HG02885 (cell line): ENCODE measurements at regions not wholly inside any gene's neighbourhood (a gene's known extent, or its start where the extent isn't known, plus 50 kb on each side); places are given as distances from the start of the nearest gene placed in this dataset.

Experiments
- ATAC-seq: cut with Tn5 transposase; IDR thresholded peaks from one replicate; pipeline ENCODE4 v1.9.1; 2021; ENCODE audit warnings: mild to moderate bottlenecking; ENCODE audit not compliant: unreplicated experiment, poor library complexity

DNA sequence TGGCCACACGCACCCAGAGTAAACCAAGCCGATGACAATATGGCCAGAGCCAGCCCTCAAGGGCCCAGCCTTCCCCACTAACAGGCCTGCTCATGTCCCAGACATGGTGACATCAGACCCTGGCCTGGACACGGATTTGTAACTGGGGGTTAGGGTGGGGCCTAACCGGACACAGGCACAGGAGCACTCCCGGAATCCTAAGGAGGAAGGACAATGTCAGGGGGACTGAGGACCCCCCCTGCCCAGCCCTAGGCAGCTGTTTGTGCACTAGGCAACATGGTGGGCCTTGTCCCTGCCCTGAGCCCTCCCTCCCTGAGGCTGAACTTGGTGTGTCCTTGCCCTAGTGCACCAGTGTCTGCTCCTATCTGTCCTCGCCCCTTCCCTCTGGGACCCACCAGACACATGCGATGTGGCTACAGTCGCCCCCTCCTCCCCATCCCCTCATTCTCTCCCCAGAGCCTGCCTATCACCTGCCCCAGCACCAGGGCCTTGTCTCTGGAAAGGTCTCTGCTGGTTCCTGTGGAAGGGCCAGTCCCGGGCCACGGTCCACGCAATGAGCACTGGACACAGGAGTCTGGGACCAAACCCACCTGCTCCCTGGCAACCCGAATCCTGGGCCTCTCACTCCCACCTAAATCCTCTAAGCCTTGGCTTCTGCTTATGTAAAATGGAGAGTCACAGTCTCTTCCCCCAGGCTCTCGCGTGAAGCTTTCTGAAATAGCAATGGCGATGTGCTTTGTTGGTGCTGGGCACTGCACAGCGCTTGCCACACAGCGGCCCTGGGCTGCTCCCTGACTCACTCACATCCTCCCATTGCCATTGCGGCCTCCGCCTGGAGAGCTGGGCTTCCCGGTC lies 76.5 kb upstream of the RAB6C start:
- ATAC-seq: no peak

DNA sequence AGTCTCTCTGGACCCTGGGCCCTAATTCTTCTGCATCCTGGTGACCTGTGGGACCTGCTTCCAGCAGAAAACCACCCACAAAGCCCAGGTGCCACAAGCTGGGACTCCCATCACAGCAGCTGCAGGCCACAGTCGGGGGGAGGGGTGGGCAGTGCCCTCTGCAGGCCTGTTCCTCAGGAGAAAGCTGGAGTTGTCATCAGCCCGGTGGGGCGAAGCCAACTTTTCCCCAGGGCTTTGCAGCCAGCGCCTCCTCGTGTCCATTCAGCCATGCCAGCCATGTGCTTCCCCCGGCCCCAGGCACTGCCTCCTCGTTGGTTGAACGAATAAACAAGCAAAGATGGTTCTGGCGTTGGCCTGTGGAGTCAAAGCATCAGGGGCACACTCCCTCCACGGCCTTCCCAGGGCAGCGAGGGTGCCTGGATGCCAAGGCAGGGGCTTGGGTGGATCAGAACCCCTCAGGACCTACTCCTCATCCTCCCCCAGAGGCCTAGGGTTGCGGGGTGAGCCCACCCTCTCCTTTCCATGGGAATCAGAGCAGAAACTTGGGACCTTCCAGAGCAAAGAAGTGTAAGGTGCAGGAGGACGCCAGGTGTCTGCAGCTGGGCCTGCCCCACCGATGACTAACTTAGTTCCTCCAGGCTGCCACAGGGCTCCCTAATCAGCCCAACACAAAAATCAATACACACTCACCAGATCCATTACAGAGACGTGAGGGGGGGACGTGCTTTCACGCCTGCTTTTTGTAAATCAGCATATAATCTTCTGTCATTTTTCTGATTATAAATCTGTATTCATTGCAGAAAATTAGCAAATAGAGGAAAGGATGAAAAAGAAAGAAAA lies 75.7 kb upstream of the RAB6C start:
- no peak for ATAC-seq

DNA sequence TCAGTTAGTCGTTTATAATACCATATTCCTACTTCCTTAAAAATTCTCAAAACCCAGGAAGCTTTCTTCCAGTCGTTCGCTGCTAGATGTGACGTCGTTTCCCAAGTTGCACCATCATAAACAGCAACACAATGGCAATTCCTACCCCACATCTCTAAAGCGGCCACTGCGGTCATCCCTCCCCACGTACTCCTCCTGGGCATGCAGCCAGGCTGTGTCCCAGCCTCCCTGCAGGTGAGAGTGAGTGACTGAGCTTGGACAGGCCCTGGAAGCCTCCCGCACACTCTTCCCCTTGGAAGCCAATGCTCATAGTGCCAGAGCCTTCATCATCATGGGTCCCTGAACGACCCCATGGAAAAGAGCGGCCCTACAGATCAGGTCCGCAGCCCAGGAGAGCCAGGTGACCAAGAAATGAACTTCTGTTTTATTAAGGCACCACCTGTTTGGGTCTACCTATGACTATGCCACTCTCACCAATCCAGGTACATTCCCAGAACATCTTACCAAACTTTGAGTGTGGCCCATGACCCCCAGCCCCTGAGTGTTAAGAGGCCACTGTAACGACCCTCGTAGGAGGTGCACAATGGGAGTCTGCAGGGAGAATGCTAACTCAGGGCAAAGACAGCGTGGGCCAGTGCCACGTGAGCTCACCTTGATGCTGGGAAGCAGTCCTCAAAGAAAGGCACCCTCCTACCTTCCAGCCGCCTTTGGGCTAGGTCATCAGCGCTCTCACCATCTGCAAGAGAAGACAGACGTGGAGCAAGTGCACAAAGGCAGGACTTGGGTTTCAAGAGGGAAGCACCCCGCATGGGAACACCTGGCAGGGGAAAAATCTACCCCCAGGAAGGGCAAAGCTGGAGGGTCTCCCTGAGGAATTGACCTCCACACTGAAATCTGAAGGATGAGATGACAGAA lies 74.7 kb upstream of the RAB6C start:
- ATAC-seq: no peak

DNA sequence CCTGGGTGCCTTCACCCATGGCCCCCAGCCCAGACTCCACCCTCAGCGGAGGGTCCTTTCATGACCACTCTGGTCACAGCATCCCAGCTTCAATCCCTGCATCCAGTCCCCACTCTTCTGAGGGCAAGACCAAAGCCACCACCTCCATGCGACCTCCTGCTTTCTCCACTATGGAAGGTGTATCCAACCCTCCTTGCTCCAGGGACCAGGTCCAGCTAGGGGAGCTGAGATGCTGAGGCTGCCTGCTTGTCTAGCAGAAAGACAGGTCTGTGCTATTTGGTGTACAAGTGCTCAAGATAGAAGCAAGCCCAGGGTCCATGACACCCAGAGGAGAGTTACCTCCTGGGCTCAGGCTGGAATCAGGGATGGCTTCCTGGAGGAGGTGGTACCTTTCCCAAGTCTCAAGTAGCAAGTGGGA lies 73.8 kb upstream of the RAB6C start:
- ATAC-seq: no peak

DNA sequence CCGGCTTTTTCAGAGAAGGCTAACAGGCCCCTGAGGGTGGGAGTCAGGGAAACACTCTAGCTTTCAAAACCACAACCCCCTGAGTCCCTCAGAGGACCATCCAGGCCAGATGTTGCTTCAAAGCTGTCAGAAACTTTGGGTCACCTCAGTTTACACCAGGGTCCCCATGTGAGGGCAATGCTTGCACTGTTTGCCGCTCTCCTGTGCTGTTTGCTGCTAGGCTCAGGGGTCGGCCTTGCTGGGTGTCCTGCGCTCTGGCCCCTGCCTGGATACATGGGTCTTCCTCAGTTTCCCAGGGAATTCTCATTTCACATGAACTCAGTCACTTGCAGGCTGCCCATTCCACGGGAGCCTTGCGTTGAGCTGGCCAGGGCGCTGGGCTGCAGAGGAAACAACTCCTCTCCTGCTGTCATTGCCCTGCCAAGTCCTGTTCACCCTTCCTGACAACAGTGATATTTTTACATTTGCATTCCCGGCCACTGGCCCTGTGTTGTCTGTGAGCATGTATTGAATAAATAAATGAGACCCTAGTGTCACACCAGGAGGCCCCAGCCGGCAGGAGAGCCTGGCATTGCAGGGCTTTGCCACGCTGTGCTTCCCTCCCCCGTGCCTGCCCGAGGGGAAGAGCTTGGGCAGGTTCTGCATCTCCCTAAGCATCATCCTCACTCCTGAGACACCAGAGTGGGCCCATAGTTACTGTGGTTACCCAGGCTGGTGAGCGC lies 73.2 kb upstream of the RAB6C start:
- ATAC-seq: no peak

DNA sequence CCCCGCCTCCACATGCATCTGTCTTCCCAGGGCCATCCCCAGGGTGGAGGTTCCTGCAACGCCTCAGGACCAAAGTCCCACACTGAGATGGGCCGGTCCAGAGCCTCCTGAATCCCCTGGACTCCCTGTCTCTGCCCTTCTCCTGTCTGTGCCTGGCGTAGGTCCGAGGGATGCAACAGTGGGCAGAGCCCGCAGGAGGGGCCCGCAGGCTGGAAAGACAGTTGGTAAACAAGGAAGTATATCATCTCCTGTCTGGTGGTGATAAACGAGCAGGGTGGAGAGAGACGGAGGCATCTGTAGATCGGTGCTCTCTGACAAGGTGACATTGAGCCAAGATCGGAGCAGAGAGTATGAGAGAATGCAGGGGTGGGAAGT lies 72.6 kb upstream of the RAB6C start:
- ATAC-seq: no peak

DNA sequence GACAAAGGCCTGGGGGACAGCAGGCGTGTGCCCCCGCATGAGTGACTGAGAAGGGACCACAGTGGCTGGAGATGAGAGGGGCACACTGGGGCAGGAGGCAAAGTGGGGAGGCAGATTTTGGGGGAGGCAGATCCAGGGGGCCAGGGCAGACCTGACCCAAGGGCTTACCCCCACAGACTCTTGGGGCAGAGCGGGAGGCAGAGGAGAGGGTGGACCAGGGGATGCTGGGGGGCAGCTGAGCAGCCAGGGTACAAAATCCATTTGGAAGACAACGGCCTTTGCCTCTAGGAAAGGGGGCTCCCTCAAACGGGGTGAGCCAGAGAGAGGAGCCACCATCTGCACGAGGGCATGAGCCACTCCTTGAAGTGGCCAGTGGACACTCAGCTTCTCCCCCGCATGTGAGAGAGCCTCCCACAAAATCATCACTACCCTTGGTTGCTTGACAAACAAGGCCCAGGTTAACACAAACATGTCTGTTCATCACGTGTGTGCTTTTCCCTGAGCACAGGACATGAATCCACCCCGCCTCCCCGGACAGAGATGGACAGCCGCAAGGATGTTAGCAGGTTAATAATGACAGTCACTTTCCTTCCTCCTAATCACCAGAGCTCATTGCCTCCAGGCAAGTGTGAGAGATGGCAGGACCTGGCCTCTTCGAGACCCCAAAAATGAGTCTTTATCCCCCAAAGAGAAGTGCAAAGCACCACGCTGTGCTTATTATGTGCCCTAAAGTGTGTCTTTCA lies 72.0 kb upstream of the RAB6C start:
- ATAC-seq: no peak

DNA sequence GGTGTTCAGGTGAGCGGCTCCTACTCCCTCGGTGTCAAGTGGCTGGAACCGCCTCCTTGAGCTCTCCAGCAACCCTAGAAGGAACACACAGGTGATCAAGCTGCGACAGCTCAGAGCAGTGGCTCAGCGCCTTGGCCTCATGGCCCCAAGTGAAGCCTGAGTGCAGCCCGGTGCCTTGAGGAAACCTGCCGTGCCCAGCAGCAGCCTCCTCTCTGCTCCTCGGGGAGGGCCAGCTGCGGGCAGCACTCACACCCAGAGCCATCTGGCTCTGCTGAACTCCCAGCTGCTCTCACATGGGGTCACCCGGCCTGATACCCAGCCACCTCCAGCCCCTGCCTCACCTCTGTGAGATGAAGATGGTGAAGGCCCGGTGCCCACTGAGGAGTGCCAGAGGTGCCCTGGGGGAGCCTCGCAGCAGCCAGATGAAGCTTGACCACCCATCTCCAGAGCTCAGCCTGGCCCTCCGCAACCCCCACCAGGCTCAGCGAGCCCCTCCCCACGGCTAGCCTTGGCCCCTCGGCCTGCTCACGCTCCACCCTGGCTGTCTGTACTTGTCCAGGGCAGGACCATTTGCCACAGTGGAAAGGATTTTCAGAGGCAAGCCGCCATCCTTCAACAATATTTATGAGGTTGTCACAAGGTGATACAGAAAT lies 70.6 kb upstream of the RAB6C start:
- ATAC-seq: no peak

DNA sequence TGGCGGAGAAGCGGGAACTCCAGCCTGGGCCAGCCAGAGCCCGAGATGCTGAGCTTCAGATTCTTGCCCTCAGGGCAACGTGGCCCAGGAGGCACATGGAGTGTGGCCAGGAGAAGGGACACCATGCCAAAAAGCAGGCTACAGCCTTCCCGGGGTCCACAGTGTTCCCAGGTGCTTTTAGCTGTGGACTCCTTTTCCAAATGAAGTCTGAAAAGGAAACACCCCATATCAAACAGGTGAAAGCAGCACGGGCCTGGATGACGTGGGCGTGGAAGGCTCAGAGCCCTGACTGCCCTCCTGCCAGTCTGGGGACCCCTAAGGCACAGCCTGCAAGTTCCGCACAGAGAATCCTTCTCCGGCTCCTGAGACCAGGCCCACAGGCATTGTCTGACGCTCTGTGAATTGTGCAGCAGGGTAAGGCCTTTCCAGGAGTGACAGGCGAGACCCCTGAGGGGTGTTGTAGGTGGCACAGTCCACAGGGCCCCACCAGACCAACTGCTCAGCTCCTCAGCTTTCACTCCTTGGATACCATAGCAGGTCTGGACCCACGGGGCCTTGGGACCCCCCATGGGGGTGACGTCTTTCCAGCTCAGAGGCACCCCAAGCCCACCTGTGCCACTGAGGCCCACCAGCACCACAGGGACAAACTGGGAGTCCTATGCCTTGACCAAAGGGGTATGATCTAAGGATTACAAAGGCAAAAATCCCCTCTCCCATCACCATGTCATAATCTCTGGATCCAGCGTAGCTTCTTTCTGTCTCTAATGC lies 69.6 kb upstream of the RAB6C start:
- no peak for ATAC-seq

DNA sequence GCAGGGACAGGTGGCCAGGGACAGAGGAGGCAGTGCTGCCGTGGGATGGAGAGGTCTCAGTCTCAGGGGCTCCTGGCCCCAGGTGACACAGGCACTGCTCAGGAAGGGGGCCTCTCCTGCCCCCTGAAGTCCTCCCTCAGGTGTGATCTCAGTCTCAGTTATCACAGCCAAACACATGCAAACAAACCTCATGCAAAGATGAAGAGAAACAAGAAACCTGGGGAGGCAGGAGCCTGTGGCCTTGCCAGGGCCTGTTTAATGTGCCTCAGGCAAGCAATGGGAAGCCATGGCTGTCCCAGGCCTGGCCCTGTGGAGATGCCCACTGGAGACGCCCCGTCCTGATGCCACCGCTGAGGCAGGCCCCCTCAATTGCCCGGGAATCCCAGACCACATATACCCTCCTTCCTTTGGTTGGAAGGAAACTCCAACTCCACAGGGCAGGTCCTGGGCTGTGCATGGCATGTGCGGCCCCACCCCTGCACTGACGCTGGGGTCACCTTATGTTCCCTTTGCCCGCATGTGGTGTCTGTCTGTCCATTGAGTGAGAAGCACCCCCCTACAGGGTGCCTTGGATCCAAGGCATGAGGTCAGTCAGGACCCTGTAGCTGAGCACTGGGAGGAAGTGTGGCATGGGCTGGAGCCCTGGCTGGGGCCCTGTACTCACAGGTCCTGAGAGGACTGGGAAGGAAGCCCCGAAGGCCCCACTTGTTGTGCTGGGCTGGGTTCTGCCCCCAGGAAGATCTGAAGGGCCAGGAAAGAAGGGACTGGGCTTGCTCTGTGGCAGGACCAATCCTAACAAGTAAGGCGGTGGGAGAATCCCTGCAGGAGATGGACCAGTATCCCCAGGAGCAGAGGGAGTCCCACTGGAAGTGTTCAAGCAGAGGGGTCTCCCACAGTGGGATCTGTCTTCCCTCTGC lies 68.8 kb upstream of the RAB6C start:
- no peak for ATAC-seq

DNA sequence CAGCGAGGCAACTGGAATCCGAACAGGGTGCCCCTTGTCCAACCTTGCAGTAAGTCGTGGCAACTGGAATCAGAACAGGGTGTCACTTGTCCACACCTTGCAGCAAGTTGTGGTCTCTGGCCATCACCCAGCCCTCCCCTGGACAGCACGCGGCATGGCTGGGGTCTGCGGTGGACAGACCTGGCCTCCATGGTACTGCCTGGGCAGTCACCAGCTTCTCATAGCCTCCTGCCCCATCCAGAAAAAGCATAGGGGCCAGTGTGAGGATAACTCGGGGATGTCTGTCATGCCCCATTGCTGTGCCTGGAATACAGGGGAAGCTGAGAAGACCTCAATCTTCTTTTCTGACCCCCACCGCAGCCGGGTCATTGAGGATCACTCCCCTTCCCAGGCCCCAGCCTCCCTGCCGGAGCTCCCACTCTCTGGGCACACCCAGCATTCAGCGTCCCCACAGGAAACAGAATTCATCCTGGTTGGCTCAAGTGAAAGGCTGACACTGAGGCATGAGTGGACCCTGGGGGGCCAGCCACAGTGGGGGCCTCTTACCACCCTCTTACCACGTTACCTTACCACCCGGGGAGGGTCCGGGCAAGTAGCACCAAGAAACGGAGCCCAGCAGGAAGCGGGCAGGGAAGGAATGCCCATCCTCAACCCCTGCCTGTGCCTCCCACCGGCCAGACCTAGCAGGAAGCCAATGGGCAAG lies 68.0 kb upstream of the RAB6C start:
- no peak for ATAC-seq

DNA sequence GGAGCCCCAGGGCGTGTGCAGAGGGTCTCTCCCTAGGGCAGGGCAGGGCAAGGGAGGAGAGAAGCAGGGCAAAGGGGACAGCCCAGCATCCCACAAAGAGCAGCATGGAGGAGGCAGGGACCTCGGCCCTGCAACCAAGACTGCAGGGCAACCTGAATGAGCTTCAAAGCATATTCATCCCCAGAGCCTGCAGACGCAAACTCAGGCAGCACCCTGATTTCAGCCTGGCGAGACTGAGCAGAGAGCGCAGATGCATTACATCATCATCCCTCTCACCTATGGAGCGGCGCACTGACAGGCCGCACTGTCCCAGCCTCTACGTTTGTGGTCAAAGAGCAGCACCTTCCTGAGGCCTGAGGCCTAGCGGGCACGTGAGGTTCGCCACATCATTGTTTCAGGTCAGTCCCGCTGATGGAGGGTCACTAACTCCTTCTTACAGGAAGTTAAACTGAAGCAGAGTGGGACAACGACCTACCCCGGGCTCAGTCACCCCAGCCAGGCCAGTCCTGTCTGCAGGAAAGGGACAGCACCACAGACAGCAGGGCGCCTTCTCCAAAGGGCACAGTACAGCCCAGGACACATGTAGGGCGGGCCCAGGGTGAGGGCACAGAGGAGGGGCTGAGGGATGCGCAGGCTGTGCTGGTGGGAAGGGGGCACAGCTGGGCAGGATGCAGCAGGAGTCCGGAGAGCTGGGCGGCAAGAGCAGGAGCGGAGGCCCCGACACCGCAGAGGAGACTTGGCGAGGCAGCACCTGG lies 67.2 kb upstream of the RAB6C start:
- no peak for ATAC-seq

DNA sequence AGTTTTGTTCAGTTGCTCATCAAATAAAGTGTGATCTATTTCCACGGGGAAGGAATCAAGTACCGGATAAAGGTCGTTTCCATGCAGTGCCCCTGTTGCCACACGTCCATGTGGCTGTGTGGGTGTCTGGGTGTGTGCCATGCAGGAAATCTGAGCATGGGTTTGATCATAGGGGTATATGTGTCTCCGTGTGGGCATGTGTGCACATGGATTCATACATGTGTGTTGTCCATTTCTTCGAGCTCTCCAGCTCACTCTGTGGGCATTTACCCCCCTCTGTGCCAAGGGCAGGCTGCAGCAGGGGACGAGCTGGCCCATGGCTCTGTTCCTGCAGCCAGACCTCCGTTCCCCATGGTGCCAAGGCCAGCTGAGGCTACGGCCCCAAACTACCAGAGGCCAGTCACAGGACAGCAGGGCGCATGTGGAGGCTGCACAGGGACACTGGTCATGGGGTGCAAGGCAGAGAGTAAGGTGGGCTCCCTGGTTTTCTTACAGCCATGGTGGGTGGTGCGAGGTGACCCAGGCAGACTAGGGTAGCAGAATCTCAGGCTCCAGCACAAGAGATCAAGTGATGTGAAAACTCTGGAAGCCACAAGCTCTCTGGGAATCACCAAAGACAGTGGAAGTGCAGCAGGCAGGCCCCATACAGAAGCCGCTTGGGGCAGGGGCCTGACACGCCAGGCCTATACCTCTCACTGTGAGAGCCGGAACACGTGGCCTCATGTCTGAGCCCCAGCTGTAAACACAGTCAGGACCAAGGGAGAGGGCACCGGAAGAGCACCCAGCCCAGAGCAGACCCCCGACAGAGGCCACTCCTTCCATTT lies 66.4 kb upstream of the RAB6C start:
- ATAC-seq: no peak

DNA sequence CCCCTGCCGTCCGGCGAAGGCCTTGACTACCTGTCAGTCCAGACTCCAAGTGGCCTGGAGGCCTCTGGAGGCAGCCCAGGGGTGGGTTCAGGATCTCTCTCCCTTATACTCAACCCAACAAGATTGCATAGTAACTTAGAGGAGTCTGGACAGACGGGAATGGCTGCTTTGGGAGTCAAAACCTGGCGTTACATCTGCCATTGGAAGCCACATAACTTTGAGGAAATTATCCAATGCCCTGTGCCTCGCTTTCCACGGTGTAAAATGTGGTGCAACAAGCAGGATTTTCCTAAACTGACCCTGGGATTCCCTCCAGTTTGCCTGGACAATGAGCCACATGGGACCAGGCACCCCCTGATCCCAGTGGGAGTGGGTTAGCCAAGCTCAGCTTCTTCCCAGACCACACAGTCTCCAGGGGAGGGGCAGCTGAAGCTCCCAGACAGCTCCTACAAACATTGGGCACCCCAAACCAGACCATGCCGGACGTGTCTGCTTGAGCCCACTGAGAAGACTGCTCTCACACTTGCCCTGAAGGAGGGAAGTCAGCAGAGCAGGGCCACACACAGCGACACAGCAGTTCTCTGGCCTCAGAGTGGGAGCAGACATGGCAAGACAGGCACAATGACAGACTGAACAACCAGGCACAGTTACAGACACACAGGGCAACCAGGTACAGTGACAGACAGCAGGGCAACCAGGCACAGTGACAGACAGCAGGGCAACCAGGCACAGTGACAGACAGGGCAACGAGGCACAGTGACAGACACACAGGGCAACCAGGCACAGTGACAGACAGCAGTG lies 65.6 kb upstream of the RAB6C start:
- ATAC-seq: no peak
